ENCODE measurements at regions not wholly inside any gene's neighbourhood (a gene's known extent, or its start where the extent isn't known, plus 50 kb on each side); places are given as distances from the start of the nearest gene placed in this dataset.

DNA sequence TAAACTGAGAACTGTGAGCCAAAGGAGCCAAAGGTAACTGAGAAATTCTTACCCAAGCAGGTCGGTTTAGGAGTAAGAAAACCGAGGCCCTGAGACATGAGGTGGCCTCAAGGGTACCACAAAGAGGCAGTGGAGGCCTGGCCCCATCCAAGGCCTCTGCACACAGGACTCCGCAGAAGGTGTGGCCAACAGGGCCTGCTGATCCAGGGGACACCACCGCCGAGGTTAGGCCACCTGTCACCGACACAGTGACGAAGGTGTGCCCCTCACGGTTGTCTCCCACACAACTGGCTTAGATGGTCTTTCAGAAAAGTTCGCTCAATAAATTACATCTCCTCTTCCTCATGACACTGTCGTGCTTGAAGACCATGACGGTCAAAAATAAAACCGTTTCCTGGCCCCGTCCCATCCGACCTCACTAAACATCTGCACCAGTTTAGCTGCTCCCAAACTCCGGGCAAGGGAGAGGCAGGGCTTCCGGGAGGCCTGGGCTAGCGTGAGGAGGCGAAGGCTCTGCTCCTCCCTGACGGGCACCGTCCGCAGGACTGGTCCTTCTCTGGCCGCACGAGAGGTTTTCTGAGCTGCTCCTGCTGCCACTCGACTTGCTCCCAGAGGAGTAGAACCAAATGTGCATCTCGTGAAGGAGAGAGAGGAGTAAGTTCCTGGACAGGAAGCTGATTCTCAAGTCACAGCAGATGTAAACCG is 442.0 kb downstream of the EIPR1 start:
- intact Hi-C loops (cut with DNase I; ENCODE audit: low total_unique reads) (no loop called here), in situ Hi-C loops (cut with MboI; ENCODE audit: low pct_ligation_motif_present in 1 of 4, low pct_unique_long_range_greater_than_20kb in 1 of 4, low sequenced_read_pairs in 3 of 4) (no loop called here)
- no peak overlapping the region for H3K4me3 ChIP-seq
- H3K36me3 ChIP-seq: no peaks in the 10 kb centered on the region
- H3K4me1 ChIP-seq: no peaks in the 10 kb centered on the region
- H3K27me3 ChIP-seq: no peaks in the 10 kb centered on the region
- H3K9me3 ChIP-seq: no peaks in the 10 kb centered on the region
- 82% methylated on average over 26 of the region's 26 CpGs; no CpG with 5 or more reads in 1 of the 2 donors for whole genome bisulfite sequencing, 2 donors (ENCODE audit: low coverage in 1 of 2)
- DNase-seq: no peak
- H3K27ac ChIP-seq: no peak overlapping the region
- TF ChIP-seq, protein P1, sequence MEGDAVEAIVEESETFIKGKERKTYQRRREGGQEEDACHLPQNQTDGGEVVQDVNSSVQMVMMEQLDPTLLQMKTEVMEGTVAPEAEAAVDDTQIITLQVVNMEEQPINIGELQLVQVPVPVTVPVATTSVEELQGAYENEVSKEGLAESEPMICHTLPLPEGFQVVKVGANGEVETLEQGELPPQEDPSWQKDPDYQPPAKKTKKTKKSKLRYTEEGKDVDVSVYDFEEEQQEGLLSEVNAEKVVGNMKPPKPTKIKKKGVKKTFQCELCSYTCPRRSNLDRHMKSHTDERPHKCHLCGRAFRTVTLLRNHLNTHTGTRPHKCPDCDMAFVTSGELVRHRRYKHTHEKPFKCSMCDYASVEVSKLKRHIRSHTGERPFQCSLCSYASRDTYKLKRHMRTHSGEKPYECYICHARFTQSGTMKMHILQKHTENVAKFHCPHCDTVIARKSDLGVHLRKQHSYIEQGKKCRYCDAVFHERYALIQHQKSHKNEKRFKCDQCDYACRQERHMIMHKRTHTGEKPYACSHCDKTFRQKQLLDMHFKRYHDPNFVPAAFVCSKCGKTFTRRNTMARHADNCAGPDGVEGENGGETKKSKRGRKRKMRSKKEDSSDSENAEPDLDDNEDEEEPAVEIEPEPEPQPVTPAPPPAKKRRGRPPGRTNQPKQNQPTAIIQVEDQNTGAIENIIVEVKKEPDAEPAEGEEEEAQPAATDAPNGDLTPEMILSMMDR (IDR thresholded peaks at IDR 0.05): no peak
- TF ChIP-seq POLR2A (IDR thresholded peaks at IDR 0.05) (no peak), EP300 (IDR thresholded peaks at IDR 0.05; ENCODE audit: low read depth) (no peak), POLR2AphosphoS5 (IDR thresholded peaks at IDR 0.05) (no peak)

DNA sequence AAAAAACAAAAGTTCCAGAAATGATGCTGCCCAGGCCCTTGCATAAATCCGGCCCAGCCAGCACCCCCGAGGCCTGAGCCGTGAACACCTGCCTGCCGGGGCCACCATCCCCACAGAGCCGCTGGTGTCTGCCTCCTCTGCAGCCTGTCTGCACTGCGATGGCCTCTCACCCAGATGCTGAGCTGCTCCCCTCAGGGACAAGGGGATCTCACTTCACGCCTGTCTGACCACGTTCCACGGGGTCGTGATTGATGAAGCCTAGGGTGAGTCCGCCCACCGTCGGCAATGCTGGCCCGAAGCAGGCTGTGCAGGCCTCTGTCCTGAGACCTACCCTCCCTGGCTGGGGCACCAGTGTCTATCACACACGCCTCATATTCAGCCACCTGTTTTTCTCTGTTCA is 444.2 kb downstream of the EIPR1 start:
- WGBS, 2 donors (ENCODE audit: low coverage in 1 of 2): 65% methylated on average over 15 of the region's 15 CpGs; no CpG with 5 or more reads in 1 of the 2 donors

DNA sequence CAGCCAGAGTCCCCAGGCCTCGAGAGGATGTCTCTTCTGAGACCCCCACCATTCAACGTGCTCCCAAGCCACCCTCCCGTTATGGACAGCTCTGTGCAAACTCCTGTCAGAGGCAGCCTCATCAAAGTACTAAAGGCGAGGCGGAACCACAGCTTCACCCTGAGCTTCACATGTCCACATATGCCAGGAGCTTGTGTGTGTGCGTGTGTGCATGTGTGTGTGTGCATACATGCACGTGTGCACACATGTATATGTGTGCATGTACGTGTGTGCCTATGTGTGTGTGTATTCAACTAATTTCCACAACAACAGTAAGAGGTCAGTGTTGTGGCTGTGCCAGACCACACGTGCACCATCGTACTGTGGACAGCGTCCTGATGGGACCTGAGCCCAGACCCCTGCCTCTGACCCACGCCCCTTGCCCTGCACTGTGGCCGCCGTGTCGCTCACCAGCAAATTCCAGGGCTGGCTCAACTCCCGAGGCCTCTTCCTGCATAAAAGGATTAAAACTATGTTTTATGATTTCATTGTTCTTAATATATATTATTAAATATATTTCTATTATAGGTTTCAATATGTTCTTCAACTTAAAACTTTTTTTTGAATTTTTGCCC is 444.8 kb downstream of the EIPR1 start:
- Histone ChIP-seq H3K4me1 (no peaks in the 10 kb centered on the region), H3K27me3 (no peaks in the 10 kb centered on the region), H3K27ac (no peak overlapping the region), H3K36me3 (no peaks in the 10 kb centered on the region), H3K4me3 (no peak overlapping the region), H3K9me3 (no peaks in the 10 kb centered on the region)
- TF ChIP-seq, protein P1 (IDR thresholded peaks at IDR 0.05): no peak
- TF ChIP-seq POLR2A (IDR thresholded peaks at IDR 0.05) (no peak), POLR2AphosphoS5 (IDR thresholded peaks at IDR 0.05) (no peak), EP300 (IDR thresholded peaks at IDR 0.05; ENCODE audit: low read depth) (no peak)
- WGBS, 2 donors (ENCODE audit: low coverage in 1 of 2): 80 to 86% methylated on average over 1 to 16 of the region's 16 CpGs
- no peak for DNase-seq
- in situ Hi-C loops (cut with MboI; ENCODE audit: low pct_ligation_motif_present in 1 of 4, low pct_unique_long_range_greater_than_20kb in 1 of 4, low sequenced_read_pairs in 3 of 4): no loop called here
- intact Hi-C loops (cut with DNase I; ENCODE audit: low total_unique reads): no loop called here

More for the DNA sequence above, 444.2 kb downstream of the EIPR1 start:
- no peaks in the 10 kb centered on the region for H3K4me1 ChIP-seq
- DNase-seq: no peak
- no peaks in the 10 kb centered on the region for H3K36me3 ChIP-seq
- in situ Hi-C loops (cut with MboI; ENCODE audit: low pct_ligation_motif_present in 1 of 4, low pct_unique_long_range_greater_than_20kb in 1 of 4, low sequenced_read_pairs in 3 of 4) (no loop called here), intact Hi-C loops (cut with DNase I; ENCODE audit: low total_unique reads) (no loop called here)
- H3K9me3 ChIP-seq: no peaks in the 10 kb centered on the region
- no peak overlapping the region for H3K4me3 ChIP-seq
- TF ChIP-seq POLR2A (IDR thresholded peaks at IDR 0.05) (no peak), POLR2AphosphoS5 (IDR thresholded peaks at IDR 0.05) (no peak), EP300 (IDR thresholded peaks at IDR 0.05; ENCODE audit: low read depth) (no peak)
- TF ChIP-seq, protein P1 (IDR thresholded peaks at IDR 0.05): no peak
- no peaks in the 10 kb centered on the region for H3K27me3 ChIP-seq
- H3K27ac ChIP-seq: no peak overlapping the region

DNA sequence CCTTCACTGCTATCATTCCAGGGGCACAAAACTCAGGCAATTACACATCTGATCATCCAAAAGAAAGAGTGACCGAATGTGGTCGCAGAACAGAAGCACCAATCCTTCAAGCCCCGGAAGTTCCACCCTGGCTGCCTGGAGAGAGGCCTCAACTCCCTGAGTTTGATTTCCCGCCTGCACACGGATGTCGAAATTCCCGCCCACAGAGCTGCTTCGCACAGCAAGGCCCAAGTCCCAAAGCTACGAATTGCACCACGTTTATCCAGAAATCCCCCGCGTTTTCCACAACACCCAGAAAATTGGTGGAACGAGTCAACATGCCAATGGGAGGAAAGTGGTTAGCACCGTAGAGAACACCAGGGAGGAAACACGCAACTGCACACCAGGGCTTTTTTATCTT is 445.4 kb downstream of the EIPR1 start:
- Histone ChIP-seq H3K4me1 (no peaks in the 10 kb centered on the region), H3K27ac (no peak overlapping the region), H3K36me3 (no peaks in the 10 kb centered on the region), H3K4me3 (no peak overlapping the region), H3K27me3 (no peaks in the 10 kb centered on the region), H3K9me3 (no peaks in the 10 kb centered on the region)
- no peak for DNase-seq
- TF ChIP-seq EP300 (IDR thresholded peaks at IDR 0.05; ENCODE audit: low read depth) (no peak), POLR2AphosphoS5 (IDR thresholded peaks at IDR 0.05) (no peak), POLR2A (IDR thresholded peaks at IDR 0.05) (no peak)
- TF ChIP-seq, protein P1 (IDR thresholded peaks at IDR 0.05): no peak
- intact Hi-C loops (cut with DNase I; ENCODE audit: low total_unique reads): no loop called here
- 76 to 81% methylated on average over 8 to 15 of the region's 15 CpGs for WGBS, 2 donors (ENCODE audit: low coverage in 1 of 2)
- in situ Hi-C loops (cut with MboI; ENCODE audit: low pct_ligation_motif_present in 1 of 4, low pct_unique_long_range_greater_than_20kb in 1 of 4, low sequenced_read_pairs in 3 of 4): no loop called here
